Activated CD4-positive, alpha-beta T cell treated with anti-CD3 and anti-CD28 coated beads, Interleukin-2, Interleukin-4, amounts not matched to agents 100 ng/mL and 50 ng/mL, durations not matched to agents 16 hours and 8 hours (primary cell): ENCODE measurements at regions not wholly inside any gene's neighbourhood (a gene's known extent, or its start where the extent isn't known, plus 50 kb on each side); places are given as distances from the start of the nearest gene placed in this dataset.

Experiments used
- DNase-seq: peaks from one replicate; pipeline ENCODE4 v3.0.0-alpha.2; 2020; ENCODE audit warnings: low spot score

GRCh38 chr5:67515020-67515689 lies 318.6 kb upstream of the CD180 start:
- DNase-seq, result peak; percentile 66

DNA sequence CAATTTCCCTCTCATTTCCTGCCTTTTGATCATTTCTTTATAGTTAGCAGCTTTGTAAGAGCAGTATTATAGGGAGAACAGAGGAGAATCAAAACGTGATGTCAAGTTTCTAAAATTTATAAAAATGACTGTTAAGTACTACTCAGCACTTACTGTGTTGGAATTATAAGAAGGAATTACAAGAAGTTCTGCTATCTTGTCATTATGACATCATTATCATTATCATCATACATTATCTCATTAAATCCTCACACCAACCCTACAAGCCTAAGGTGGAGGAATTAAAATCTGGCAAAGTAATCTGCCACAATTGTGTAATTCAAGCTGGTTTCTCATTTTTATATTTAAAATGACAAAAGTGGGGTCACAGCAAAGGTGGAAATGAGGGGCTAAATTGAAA lies 316.2 kb upstream of the CD180 start:
- no peak for DNase-seq

GRCh38 chr5:67511911-67512310 lies 315.3 kb upstream of the CD180 start:
- no peak for DNase-seq

GRCh38 chr5:67510204-67510603 lies 313.6 kb upstream of the CD180 start:
- DNase-seq, result peak; percentile 14

DNA sequence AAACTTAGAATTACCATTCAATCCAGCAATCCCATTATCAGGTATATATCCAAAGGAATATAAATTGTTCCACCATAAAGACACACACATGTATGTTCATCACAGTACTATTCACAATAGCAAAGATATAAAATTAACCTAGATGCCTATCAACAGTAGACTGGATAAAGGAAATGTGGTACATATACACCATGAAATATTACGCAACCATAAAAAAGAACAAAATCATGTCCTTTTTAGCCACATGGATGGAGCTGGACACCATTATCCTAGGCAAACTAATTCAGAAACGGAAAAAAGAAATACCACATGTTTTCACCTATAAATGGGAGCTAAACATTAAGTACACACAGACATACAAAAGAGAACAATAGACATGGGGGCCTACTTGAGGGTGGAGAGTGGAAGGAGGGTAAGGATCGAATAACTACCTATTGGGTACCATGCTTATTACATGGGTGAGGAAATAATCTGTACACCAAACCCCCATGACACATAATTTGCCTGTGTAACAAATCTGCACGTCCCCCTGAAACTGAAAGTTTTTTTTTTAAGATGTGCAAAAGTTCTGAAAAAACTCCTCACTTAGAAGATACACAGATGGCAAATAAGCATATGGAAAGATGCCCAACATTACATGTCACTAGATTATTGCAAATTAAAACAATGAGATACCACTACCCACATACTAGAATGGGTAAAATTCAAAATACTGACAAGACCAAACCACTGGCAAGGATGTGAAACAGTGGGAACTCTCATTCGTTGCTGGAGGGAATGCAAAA lies 313.0 kb upstream of the CD180 start:
- no peak for DNase-seq

DNA sequence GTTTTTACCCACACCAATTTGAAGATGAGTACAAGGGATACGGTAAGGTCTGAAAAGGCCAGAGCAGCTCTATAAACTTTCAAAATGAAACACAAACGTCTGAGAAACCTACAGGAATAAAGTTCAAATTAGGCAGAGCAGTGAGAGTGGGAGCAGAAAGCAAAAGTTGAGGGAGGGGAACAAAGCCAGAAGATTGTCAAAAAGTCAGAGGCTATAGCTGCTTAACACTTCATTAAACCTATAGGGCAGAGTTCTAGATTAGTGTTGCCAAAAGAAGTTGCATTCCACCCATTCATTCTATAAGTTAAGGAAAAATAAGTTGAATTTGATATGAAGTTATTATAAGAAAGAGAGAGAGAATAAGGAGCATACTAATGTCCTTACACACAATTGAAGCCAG lies 309.6 kb upstream of the CD180 start:
- DNase-seq, result no peak

DNA sequence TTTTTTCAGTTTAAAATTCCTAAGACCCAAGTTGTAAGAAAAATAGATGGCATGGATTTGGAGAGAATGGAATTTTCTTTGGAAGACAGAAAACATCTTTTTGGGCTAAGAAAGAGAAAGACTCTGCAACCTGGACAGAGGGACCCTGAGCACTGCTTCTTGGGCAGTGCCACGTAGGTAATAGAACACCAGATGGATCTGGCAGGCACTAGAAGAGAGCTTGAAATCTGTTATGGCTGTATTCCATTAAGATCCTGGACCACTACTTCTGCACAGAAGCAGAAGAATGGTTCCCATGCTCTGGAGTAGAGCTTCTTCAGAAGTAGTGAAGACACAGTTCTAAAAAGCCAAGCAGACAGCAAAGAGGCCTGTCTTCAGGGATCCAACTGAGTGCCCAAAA lies 306.4 kb upstream of the CD180 start:
- no peak for DNase-seq

DNA sequence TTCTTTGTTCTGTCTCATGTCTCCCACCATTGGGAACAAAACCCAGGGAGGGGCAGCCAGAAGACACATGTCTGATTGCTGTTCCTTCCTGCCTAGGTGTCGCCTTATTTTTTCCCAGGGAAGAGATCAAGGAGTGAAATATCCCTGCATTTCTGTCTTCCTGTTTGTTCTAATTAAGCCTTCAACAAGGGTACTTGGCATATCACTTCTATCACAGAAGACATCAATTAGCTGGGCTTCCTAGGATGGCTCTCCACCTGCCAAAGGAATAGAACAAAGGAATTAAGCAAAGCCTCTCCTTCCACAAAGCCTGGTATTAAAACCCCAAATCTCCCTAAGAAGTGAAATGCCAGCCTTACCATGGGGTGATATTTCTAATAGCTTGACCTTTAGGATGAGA lies 299.5 kb upstream of the CD180 start:
- no peak for DNase-seq

DNA sequence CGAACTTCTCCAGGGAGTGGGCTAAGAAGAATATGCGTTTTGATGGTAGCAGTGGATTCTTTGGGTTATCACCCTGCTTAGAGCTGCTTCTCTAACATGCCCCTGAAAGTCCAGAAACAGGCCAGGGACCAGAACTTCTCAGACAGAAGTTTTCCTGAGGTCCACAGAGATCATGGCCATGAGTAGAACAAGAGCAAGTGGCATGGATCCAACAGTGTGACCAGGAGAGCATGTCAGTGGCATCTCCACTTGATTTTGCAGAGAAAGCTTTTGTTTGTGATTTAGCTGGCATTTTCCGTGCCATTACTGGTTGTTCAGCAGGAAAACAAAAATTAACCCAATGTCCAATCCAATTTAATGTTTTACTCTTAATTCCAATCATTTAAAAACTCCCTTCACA lies 298.5 kb upstream of the CD180 start:
- DNase-seq, result no peak

DNA sequence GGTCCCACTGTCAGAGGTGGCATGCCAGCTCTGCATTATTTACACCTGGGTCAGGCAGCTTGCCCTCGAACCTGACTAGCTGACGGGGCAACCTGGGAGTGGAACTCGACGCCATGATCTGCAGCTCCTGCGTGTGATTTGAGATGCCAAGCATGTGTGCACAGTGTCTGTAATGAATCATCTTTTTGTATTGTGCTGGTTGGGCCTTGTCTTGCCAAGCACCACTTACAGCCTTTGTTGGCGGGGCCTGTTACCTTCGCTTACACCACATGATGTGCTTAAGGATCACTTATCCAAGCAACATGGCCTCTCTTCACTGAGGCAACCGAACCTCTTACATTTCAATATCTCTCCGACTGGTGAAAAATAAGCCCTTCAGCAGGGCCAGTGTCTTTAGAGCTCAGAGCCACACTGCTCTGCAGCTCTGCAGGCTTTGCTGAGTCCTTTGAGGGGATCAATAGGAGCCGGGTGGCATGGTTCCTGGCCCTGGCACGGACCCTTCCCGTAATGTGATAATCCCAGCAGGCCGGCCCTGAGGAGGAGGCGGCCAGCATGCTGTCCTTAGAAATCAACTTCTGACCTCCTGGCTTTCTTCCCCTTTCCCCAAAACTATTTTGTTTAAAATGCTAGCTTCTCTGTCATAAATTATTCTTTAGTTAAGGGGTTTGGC lies 297.7 kb upstream of the CD180 start:
- no peak for DNase-seq

- no peak for DNase-seq
Measured at GRCh38 chr5:67493676-67494075, 297.1 kb upstream of the CD180 start.

DNA sequence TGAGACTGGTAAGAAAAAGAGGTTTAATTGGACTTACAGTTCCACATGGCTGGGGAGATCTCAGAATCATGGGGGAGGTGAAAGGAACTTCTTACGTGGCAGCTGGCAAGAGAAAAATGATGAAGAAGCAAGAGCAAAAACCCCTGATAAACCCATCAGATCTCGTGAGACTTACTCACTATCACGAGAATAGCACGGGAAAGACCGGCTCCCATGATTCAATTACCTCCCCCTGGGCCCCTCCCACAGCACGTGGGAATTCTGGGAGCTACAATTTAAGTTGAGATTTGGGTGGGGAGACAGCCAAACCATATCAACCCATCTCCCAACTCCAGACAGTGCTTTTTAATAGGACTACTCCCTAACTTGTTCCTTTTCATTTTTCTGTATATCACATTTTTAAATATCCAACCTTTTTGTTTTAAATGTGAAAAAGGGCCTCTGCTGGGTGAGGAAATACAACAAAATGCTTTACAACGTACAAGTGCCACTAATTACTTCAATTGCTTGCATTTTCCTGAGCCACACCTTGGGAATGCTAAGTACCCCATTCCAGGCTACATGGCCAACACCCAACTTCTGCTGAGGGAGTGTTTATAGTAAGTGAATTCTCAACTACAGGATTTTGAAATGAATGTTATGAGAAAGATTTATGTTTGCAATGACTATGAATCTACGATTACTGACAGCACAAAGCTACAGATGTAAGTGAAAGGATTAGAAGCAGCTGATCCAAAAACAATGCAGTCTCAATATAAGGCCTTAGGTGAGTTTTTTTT lies 294.1 kb upstream of the CD180 start:
- no peak for DNase-seq

DNA sequence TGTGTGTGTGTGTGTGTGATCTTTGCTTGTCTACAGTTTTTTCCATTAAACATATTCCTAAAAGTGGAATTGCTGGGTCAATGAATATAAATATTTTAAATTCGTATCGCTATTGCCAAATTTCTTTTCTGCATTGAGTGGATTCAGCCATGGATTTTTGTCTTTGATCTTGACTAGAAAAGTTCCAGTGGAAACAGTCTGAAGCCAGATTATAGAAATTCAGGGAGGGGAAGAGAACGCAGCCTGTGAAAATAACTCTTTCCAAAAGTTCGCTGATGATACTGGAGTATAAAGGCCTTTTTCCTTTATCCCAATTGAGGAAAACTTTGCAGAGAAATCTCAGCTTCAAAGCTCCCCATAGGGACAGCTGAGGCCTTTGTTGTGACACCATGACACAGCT lies 292.3 kb upstream of the CD180 start:
- no peak for DNase-seq

GRCh38 chr5:67487862-67488261 lies 291.3 kb upstream of the CD180 start:
- no peak for DNase-seq

- DNase-seq, result peak; percentile 43
Measured at GRCh38 chr5:67483453-67484030, 286.9 kb upstream of the CD180 start.

DNA sequence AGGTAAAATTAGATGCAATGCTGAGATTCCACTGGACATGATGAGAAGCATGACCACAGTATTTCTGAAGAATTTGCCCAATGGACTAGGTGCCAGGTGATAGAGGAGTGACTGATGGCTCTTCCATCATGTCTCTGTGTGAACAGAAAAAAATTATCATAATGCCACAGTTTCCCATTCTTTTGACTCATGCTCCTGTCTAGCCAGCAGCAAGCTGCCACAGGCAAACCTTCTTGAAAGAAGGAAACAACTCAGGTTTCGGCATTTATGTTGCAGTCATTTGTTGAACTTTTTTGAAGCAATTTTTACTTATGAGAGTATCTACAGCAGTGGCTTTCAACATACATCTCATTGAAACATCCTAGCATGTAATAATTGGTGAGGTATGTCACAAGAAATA lies 284.8 kb upstream of the CD180 start:
- DNase-seq, result no peak

GRCh38 chr5:67478337-67478736 lies 281.7 kb upstream of the CD180 start:
- DNase-seq, result no peak

DNA sequence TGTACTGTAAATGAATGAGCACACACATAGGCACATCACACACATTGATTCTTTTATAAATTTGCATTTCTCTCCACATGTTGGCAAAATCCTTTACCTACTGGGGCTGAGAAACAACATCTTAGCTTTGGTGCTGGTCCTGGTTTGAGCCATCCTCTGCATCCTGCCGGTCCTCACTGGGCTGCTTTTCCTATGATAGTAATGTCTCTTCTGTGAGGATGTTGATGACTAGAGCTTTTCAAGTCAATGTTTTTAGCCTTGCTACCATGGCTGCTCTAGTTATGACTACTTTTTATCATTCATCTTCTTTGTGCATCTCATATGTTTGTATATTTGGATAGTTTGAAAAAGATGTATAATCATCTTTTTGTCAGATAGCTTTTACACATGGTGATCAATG lies 280.4 kb upstream of the CD180 start:
- no peak for DNase-seq

DNA sequence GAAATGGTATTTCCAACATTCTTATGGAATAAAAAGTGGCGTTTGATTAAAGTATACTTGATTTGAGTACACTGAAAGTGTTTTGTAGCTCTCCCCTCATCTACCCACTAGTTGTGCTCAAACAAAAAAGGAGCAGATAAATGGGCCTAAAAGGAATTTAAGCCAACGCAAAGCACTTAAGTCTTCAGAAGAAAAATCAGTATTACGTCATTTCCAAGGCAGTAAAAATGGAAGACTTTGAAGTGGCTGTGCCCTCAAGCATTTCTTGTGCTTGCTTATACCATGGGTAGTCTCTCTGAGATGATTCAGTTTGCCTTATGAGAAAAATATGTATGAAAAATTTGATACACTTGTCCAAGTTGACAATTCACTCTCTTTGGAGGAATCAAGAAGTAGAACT lies 279.9 kb upstream of the CD180 start:
- no peak for DNase-seq

- no peak for DNase-seq
Measured at GRCh38 chr5:67475489-67475888, 278.9 kb upstream of the CD180 start.

DNA sequence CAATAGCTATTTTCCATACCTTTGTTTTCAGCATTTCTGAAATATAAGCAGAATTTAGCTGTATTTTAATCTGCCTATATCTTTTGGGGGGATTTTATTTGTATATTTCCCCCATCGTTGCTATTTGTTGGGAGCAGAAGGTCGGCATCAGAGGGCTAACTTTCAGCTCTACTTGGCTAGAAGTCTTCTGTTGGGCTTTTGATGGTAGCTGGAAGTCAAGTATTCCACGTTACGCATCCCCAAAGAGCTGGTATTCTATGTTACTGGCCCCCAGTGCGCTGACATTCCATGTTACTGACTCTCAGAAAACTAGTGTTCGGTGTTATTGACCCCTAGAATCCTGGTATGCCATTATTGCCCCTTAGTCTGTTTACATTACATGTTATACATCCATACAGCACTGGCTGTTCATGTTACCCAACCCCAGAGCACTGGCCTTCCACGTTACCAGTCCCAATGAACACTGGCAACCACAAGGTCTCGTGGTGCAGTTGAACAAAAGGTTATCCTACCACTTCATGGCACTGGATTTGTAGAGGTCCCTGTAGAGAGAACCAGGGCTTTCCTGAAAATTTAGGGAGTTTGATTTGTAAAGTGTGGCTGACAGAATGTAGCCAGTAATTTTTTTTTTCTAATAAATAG lies 278.1 kb upstream of the CD180 start:
- no peak for DNase-seq

- no peak for DNase-seq
Measured at GRCh38 chr5:67467110-67467509, 270.5 kb upstream of the CD180 start.
